ENCODE measurements at regions not wholly inside any gene's neighbourhood (a gene's known extent, or its start where the extent isn't known, plus 50 kb on each side); places are given as distances from the start of the nearest gene placed in this dataset.

DNA sequence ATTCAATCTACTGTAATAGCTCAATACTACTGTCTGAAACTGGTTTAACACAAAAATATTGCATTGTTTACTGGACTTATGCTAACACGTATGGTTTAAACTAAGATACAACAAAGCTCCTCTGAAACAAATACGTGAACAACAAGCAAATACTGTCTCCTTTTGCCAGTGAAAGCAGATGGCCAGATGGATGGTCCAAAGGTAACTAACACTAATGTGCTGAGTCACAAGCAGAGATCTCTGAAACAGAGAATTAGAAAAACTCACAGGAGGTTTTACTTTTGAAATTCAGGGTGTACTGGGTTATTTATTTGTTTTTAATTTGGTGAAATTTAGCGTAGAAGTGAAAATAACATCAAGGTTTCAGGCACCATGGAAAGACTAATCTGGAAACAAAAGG lies 124.3 kb upstream of the SOX4 start:
- intact Hi-C loops (cut with DNase I, micrococcal nuclease) = no loop called here
- no peak overlapping the region for H3K27ac Mint-ChIP-seq
- H3K4me3 ChIP-seq (ENCODE audit: low read length) = no peak overlapping the region
- no peak overlapping the region for H3K4me3 Mint-ChIP-seq
- H3K9me3 Mint-ChIP-seq = no peaks in the 10 kb centered on the region
- H3K9me3 ChIP-seq (ENCODE audit: control insufficient read depth in 1 of 2, insufficient read depth in 1 of 2, low read length in 2 of 2) = no peaks in the 10 kb centered on the region
- no peaks in the 10 kb centered on the region for H3K4me1 Mint-ChIP-seq (ENCODE audit: low read depth)
- H3K4me1 ChIP-seq (ENCODE audit: insufficient read depth, low read length) = no peaks in the 10 kb centered on the region
- ChIA-PET CTCF (interaction anchor here (0.9 kb wide), 1 partner anchor 59 kb away, joined by 3 read pairs; no protein-coding TSS in a partner anchor), POLR2A (no interaction called here)
- TF ChIP-seq, protein P1, sequence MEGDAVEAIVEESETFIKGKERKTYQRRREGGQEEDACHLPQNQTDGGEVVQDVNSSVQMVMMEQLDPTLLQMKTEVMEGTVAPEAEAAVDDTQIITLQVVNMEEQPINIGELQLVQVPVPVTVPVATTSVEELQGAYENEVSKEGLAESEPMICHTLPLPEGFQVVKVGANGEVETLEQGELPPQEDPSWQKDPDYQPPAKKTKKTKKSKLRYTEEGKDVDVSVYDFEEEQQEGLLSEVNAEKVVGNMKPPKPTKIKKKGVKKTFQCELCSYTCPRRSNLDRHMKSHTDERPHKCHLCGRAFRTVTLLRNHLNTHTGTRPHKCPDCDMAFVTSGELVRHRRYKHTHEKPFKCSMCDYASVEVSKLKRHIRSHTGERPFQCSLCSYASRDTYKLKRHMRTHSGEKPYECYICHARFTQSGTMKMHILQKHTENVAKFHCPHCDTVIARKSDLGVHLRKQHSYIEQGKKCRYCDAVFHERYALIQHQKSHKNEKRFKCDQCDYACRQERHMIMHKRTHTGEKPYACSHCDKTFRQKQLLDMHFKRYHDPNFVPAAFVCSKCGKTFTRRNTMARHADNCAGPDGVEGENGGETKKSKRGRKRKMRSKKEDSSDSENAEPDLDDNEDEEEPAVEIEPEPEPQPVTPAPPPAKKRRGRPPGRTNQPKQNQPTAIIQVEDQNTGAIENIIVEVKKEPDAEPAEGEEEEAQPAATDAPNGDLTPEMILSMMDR (IDR thresholded peaks at IDR 0.05) = no peak
- H3K27ac ChIP-seq (ENCODE audit: low read depth in 1 of 2, low read length in 2 of 2) = no peak overlapping the region
- ATAC-seq (ENCODE audit: poor library complexity) = no peak
- no peaks in the 10 kb centered on the region for H3K36me3 ChIP-seq (ENCODE audit: insufficient read depth, low read length)
- H3K27me3 ChIP-seq (ENCODE audit: control insufficient read depth in 1 of 2, insufficient read depth in 2 of 2, low read length in 2 of 2) = no peaks in the 10 kb centered on the region
- no peaks in the 10 kb centered on the region for H3K27me3 Mint-ChIP-seq
- no peaks in the 10 kb centered on the region for H3K36me3 Mint-ChIP-seq (ENCODE audit: low read depth)
- no peak for DNase-seq

DNA sequence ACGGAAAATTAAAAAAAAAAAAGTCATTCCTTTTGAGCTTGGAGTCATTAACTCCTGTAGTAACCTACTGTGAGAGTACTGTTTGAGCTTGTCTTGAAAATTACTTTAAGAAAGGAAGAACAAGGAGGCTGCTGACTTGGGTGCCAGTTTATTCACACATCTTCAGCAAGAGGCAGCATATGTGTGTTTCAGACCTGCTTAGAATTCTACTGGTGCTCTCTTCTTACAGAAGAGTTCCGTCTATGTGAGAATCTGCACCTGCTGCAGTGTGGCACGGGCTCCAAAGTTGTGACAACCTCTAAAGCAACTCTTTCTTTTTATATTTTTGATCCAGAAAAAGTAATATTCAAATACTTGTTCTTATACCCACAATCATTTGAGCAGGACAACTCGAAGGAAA lies 117.4 kb upstream of the SOX4 start:
- no peak for ATAC-seq (ENCODE audit: poor library complexity)
- DNase-seq = no peak
- Mint-ChIP-seq H3K27ac (no peak overlapping the region), H3K27me3 (peaks cover 4% of the 10 kb centered on the region), H3K36me3 (ENCODE audit: low read depth) (no peaks in the 10 kb centered on the region), H3K4me1 (ENCODE audit: low read depth) (no peaks in the 10 kb centered on the region), H3K4me3 (no peak overlapping the region), H3K9me3 (no peaks in the 10 kb centered on the region)
- ChIA-PET CTCF (interaction anchor here (0.9 kb wide), 1 partner anchor 13 kb away, joined by 3 read pairs; no protein-coding TSS in a partner anchor), POLR2A (no interaction called here)
- intact Hi-C loops (cut with DNase I, micrococcal nuclease) = no loop called here
- H3K9me3 ChIP-seq (ENCODE audit: control insufficient read depth in 1 of 2, insufficient read depth in 1 of 2, low read length in 2 of 2) = no peaks in the 10 kb centered on the region
- TF ChIP-seq, protein P1 (IDR thresholded peaks at IDR 0.05) = no peak
- H3K27me3 ChIP-seq (ENCODE audit: control insufficient read depth in 1 of 2, insufficient read depth in 2 of 2, low read length in 2 of 2) = peaks cover 0 to 3% of the 10 kb centered on the region in 2 experiments
- H3K4me3 ChIP-seq (ENCODE audit: low read length) = no peak overlapping the region
- H3K36me3 ChIP-seq (ENCODE audit: insufficient read depth, low read length) = no peaks in the 10 kb centered on the region
- no peaks in the 10 kb centered on the region for H3K4me1 ChIP-seq (ENCODE audit: insufficient read depth, low read length)
- H3K27ac ChIP-seq (ENCODE audit: low read depth in 1 of 2, low read length in 2 of 2) = no peak overlapping the region

DNA sequence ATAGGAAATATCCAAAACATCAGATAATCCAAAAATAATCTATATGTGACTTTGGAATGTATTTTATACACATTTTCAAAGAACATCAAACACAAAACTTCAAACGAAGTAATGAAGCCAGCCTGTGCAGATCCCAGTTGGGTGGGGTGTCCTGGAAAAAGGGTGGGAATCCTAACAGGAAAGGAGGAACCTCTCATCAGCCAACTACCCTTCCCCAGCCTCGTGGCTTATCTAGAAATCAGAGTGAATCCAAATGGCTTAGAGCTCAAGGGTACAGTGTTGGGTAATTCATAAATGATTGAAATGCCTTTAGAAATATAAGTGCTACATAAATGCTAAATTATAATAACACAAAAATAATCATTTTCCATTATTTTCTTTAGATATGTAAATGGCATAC lies 115.1 kb upstream of the SOX4 start:
- H3K4me1 Mint-ChIP-seq (ENCODE audit: low read depth) = no peaks in the 10 kb centered on the region
- no peaks in the 10 kb centered on the region for H3K4me1 ChIP-seq (ENCODE audit: insufficient read depth, low read length)
- DNase-seq (no peak), ATAC-seq (ENCODE audit: poor library complexity) (no peak)
- no peaks in the 10 kb centered on the region for H3K36me3 Mint-ChIP-seq (ENCODE audit: low read depth)
- intact Hi-C loops (cut with DNase I, micrococcal nuclease) = no loop called here
- H3K27me3 ChIP-seq (ENCODE audit: control insufficient read depth in 1 of 2, insufficient read depth in 2 of 2, low read length in 2 of 2) = peaks cover 0 to 3% of the 10 kb centered on the region in 2 experiments
- H3K4me3 Mint-ChIP-seq = no peak overlapping the region
- no peaks in the 10 kb centered on the region for H3K9me3 ChIP-seq (ENCODE audit: control insufficient read depth in 1 of 2, insufficient read depth in 1 of 2, low read length in 2 of 2)
- H3K4me3 ChIP-seq (ENCODE audit: low read length) = no peak overlapping the region
- ChIA-PET CTCF (no interaction called here), POLR2A (no interaction called here)
- no peak overlapping the region for H3K27ac Mint-ChIP-seq
- TF ChIP-seq, protein P1 (IDR thresholded peaks at IDR 0.05) = no peak
- no peaks in the 10 kb centered on the region for H3K36me3 ChIP-seq (ENCODE audit: insufficient read depth, low read length)
- H3K9me3 Mint-ChIP-seq = no peaks in the 10 kb centered on the region
- no peak overlapping the region for H3K27ac ChIP-seq (ENCODE audit: low read depth in 1 of 2, low read length in 2 of 2)
- peaks cover 4% of the 10 kb centered on the region for H3K27me3 Mint-ChIP-seq

Measured in CD4-positive, alpha-beta T cell (primary cell).